DLD1 (cell line): ENCODE measurements at regions not wholly inside any gene's neighbourhood (a gene's known extent, or its start where the extent isn't known, plus 50 kb on each side); places are given as distances from the start of the nearest gene placed in this dataset.
"Not testable (repeated sequence)": the region's sequence is repeated elsewhere in the genome, so short reads cannot be mapped to it uniquely, and the experiment has no call there.

Experiments
- in situ Hi-C: cut with HindIII; loops from 2 replicates; pipeline ENCODE4 v1.10.0; 2017; ENCODE audit warnings: low sequenced_read_pairs

DNA sequence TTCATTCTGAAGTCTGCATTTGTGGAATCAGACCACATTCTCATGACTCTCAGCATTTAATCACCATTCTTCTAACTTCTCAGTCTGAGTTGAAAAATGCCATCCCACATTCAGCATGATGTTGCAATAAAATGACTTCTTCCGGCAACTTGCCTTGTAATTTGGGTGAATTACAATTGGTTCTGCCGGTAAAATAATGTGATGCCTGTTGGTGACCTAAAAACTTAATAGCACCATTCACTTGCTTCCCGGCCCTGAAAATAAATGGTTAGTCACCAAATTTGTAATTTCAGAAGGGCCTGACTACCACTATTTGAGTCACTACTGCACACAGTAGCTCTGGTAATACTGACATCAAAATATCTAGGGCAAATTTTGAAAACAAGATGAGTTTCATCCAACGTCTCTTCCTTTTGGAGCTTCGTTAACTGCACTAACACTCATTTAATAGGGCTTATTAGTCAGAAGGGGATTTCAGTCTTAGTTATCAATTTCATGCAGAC is 637.1 kb upstream of the CHAC2 start:
- in situ Hi-C loops: no loop called here

DNA sequence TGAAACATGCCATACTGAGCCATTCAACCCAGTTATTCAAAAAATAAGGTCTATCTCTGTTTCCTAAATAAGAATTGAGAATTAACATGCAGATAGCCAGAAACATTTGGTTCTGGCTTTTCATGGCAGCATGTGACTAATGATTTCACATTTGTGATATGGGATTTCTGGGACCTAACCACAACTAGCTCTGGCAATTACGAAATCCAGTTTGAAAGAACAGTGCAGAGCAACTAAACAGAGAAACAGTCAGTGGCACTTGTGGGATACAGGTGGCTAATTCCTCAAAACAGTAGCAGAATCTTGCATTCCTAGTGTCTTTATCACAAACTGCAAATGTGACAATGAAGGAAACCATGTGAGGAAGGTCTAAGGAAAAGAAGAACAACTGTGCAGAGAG is 637.8 kb upstream of the CHAC2 start:
- in situ Hi-C loops: no loop called here

DNA sequence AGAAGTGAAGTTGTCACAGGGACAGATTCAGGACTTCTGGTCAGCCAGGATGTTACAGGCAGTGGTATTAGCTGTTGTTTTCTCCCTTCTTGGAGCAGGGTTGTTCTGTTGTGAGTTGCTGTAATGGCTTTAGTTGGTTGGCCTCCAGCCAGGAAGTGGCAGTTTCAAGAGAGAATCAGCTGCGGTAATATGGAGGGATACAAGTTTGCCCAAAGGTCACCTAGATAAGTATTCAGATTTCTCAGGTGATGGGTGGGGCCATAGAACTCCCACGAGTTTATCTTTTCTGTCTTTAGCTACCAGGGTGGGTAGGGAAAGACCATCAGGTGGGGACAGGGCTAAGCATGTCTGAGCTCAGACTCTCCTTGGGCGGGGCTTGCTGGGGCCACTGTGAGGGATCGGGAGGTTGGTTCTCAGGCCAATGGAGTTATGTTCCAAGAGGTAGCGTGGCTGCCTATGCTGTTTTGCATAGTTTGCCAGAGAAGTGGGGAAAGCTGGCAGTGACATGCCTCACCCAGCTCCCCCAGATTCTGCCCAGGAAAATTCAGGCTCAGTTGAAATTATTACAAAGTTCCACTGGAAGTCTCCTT is 640.4 kb upstream of the CHAC2 start:
- in situ Hi-C loops: no loop called here

DNA sequence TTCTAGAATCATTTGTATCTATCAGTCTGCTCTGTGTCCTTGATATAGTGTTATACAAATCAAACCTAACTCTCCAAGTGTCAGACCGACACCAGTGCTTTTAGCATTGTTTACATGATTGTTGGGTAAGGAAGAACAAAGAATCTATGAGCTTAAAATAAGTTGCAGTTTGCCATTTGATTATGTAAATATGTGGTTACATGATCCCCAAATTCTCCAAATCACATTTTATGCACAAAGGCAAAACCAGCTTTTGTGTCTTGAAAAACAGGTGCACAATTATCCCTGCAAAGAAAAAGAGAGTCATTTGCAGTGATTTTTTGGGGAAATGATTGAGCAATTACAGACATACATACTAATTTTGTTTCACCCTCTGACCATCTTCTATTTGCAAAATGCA is 652.6 kb upstream of the CHAC2 start:
- in situ Hi-C loops: no loop called here

DNA sequence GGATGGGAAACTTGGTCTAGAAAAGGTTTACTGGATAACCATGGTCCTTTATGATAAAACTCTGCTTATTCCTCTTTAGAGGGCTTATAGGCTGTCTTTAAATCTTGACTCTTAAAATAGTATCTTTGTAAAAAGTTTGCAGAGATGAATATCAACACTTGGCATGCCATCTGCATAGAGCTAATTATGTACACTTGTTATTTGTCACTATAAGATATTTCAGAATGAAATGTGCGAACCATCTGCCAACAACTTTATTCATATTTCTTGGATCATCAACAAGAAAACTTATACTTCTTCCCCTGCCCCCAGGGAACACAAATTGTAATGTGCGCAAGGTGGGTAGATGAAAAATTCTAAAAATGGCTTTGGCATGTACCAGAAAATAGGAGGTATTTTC is 653.0 kb upstream of the CHAC2 start:
- in situ Hi-C loops: no loop called here

DNA sequence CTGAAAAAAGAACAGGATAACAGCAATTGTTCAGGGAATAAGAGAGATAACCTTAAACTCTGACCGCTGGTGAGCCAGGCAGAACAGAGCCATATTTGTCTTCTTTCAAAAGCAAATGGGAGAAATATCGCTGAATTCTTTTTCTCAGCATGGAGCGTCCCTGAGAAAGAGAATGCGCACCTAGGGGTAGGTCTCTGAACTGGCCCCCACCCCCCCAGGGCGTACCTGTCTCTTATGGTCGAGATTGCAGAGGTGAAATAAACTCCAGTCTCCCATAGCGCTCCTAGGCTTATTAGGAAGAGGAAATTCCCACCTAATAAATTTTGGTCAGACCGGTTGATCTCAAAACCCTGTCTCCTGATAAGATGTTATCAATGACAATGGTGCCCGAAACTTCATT is 655.2 kb upstream of the CHAC2 start:
- in situ Hi-C loops: not testable (repeated sequence)

DNA sequence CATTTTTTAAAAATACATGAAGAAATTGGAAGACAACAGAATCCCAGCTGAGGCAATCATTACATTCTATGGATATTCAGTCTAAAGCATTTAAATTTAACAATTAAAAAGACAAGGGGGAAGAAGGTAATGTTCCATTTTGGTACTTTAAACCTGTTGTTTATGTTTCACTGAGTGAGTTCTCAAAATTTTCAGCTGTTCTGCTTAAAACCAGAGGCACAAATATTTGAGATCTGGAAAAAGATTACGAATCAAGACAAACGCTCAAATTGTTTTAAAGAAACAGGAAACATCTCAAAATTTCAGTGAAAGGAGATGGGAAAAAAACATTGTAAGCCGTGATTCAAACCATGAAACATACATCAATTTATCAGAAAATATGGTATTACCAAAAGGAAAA is 656.2 kb upstream of the CHAC2 start:
- in situ Hi-C loops: no loop called here

DNA sequence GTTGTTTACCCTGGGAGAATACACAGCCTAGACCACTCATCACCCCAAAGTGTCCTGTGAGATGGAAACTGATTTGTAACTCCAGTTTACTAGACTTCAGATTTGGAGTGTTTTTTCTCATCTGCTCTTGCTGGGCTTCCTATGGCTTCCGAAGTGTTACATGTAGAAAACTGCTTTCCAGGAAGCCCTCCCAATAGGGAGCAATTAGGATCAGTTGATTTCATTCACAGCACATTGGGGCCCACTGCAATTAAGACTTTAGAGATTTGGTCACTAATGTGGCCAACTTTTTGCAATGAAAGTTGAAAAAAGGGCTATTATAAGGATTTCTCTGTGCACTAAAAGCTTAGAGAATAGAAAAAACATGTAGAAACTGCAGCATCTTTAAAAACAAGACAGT is 656.6 kb upstream of the CHAC2 start:
- in situ Hi-C loops: no loop called here

DNA sequence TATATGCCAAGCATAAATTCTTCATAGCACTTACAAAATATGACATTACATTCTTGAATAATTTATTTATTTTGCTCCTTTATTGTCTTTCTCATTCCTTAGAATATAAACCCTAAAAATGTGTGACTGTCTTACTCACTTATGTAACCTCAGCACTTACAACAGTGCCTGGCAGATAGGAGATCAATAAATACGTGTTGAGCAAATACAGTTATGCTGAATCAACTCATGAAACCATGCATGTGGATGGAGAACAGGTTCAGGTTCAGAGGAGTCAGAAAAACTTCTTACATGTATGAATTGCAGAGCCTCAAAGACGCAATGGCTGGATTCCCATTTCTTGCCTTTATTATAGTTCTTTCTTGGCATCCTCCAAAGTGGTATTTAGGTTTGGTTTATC is 659.4 kb upstream of the CHAC2 start:
- in situ Hi-C loops: no loop called here

DNA sequence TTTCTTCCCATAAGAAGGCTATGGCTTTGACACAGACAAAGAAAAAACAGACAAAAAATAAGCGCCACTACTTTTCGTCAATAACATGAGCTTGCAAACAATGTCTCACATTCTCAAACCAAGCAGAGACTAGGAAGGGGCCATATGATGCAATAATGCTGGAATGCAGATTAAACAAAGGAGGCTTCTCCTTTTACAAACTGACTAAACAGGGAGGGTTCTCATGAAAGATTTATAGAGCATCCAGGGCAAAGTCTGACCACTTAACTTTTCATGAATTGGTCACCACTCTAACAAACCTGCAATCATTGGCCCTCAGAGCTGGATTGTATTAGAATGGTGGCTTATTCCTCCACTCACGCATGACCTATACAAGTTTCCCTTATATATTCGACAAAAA is 663.3 kb upstream of the CHAC2 start:
- in situ Hi-C loops: no loop called here

DNA sequence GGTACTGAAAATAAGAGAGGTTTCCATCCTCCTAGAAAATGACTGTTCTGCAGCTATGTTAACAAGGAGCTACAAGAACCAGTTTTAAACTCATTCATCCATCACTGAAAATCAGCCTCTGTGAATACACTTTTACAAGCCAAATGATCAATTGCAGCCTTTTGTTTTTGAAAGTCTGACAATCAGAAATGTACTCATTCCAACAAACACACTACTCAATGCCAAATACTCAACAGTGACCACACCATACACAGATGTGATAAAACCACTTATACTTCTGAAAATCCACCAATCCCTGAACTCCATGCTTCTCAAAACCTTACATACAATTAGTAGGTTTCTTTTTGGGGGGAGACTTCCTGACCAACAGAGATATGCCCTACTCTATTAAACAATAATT is 663.9 kb upstream of the CHAC2 start:
- in situ Hi-C loops: no loop called here

DNA sequence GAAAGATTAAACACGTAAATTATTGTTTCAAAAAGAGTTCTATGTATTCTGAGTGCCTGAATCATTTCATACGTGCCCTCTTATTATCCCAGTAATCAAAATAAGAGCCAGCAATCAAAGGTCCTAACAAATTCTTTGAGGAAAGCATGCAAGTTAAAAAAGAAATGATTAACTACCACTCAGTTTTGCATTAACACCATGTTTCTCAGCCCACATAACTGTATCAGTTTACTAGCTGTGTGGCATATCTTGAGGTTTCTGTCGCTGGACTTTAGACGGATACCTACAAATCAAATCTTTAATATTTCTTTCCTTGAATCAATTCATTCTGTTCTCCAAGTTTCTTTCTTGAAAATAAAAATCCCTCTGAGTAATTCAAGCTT is 668.9 kb upstream of the CHAC2 start:
- in situ Hi-C loops: no loop called here

DNA sequence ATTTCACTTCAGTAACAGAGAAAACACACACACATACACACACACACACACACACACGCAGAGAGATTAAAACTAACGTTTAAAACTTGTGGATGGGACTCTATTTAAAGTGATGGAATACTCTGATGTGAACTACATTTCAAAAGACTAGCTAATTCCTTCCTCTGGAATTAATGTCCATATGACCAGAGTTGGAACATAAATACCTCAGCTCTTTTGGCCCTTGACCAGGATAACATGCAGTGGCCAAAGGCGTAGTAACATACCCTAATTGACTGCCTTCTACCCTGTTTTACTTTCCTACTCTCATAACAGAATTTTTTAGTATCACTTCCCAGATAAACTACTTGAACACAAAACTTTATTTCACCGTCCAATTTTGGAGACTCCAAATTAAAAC is 671.3 kb upstream of the CHAC2 start:
- in situ Hi-C loops: no loop called here

DNA sequence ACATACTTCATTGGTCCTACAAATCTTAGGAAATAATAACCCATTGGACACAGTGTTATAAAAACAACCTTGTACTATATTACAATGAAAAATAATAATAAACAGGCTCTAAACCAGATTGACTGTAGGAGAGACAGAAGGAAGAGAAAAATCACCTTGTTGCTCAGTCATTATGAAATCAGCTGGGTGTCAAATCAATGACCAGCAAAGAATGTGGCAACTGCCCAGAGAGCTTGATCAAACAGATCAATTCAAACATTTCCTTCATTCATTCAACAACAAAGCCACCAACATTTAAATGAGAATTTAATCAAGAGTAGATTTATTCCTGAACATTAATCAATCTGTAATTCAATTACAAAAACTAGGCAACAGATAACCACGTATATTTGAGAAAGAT is 671.9 kb upstream of the CHAC2 start:
- in situ Hi-C loops: no loop called here

DNA sequence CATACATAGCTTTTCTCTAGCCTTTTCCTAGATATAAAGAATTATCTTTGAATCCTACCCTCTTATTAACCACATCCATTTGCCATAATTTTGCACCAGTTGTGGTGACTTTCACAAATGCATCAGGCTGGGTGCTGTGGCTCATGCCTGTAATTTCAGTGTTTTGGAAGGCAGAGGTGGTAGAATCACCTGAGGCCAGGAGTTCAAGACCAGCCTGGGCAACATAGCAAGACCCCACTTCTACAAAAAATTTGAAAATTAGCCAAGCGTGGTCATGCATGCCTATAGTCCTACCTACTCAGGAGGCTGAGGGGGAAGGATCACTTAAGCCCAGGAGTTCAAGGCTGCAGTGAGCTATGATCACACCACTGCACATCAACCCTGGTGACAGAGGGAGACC is 672.4 kb upstream of the CHAC2 start:
- in situ Hi-C loops: no loop called here

DNA sequence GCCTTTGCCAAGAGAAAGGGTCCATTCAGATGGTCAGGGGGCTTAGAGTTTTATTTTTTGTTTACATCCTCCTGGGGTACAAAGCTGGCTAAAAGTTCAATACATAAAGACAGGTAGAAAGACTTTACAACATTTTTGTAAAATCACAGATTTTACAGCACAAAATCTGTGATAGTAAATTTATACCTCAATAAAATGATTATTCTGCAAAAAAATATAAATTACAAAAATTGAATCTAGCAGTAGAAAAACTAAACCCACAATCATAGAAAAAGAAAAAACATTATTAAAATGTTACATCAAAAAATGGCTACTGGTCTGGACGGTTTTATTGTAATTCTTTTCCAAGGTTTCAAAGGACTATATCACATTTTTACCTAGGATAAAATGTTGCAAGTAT is 674.2 kb upstream of the CHAC2 start:
- in situ Hi-C loops: no loop called here

DNA sequence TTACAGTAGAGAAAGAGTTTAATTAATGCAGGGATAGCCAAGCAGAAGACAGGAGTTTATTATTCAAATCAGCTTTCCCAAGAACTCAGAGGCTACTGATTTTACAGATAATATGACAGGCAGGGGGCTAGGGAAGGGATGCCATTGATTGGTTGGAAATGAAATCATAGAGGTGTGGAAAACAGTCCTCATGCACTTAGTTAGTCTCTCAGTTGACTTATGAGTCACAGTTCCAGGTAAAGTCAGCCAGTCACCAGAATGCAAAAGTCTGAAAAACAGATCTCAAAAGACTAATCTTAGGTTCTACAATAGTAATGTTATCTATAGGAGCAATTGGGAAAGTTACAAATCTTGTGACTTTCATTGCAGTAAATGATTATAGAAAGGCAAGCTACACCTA is 676.4 kb upstream of the CHAC2 start:
- in situ Hi-C loops: no loop called here

DNA sequence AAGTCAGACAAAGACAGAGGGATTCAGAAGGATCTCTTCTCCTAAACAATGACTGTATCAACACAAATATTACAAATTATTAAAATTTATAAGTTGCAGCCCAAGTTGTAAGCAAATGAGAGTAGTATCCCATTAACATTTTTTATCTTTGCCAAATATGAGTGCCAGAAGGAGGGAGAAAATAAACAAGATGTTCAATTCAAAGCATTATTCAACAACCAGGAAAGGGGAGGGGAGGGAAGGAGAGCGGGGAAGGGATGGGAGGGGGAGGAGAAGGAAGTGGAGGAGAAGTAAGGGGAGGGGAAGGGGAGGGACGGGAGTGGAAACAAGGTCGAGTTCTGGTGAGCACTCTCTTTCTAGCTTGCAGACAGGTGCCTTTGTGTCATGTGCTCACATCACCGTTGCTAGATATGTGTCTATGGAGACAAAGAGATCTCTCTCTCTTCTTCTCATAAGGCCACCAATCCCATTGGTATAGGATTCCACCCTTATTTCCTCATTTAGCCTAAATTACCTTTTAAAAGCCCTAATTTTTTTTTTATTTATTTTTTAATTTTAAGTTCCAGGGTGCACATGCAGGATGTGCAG is 679.6 kb upstream of the CHAC2 start:
- in situ Hi-C loops: no loop called here

DNA sequence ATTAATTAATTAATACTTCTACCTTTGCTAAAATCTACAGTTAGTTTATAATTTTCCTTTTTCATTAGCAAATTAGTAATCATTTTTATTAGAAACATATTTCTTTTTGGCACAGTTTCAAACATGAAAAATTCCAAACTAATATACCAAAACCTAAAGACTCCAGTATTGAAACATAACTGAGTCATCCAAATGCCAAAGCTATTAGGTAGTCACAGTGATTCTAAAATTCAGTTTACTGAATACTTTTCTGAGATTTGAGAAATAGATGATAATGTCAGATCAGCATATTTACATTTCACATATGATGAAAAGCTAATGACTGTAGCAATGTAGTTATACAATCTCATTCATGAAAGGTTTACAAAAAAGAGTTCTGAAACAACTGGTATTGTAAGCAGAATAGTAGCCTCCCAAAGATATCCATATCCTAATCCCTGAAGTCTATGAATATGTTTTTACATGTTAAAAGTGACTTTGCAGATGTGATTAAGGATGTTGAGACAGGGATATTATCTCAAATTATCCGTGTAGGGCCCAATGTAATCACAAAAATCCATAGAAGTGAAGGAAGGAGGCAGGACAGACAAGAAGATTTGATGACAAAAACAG is 680.2 kb upstream of the CHAC2 start:
- in situ Hi-C loops: no loop called here

DNA sequence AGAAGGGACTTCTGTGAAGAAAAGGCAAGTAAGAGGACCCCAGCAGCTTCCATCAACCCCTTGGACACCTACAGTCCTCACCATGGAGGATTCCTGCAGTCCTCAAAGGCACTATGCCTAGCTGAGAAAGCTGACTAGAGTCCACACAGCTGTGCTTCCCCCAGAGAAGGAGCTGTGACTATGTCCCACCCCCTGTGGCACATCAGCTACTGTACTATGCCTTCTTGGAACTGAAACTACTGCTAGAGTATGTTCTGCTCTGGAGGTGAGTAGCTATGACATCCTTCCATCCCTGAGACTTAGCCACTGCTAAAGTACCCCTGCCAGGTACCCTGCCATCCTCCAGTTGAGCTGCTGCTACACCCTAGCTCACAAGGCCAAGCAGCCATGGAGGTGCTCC is 690.2 kb upstream of the CHAC2 start:
- in situ Hi-C loops: no loop called here

DNA sequence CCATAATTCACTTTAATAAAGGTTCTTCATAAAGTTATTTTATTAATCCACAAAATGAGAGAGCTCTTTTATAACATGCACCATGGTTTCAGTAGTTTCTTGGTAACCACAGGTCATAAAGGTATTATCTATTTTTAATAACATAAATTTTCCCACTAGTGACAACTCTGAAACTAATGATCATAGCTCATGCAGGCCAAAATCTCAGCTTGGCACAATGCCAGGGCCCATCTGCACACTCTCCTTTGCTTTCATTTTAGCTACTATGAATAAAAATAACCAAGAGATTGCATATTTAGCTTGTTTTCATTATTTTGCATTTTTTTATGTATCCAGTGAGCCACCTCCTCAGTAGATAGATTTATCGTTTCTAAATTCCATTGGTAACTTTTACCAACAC is 691.8 kb upstream of the CHAC2 start:
- in situ Hi-C loops: no loop called here

DNA sequence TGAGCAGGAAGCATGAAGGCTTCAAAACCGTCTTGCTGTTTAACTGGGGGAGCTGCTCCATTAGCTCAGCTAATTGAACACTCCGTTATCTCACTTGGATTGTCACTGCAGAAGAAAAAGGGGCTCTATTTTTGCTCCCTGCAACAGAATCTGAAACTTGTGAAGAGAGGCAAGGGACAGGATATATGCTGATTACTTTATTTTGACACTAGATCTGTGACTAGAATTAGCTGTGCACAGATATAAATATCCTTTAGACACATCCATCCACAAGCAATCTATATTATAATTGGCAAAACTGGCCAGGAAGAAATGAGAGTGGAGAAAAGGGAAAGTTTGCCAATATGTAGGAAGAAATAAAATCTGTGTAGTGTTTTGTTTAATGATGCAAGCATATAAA is 700.1 kb upstream of the CHAC2 start:
- in situ Hi-C loops: no loop called here

DNA sequence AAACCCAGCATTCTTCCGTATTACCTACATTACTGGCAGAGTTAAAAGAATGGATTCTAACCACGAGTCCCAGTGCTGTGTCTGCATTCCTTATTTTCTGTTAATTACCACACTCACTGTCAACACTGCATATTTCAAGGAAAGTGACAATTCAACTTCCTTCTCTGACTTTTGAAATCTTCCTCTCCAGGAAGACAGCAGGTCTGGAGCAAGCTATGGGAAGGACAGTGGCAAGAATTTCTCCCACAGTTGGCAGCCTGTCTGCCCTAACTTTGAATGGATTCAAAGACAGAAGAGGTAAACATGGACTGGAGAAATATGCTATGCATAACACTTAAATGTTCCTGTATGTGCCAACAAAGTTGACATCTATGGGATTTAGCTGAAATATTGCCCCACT is 700.5 kb upstream of the CHAC2 start:
- in situ Hi-C loops: no loop called here
